Neutrophil (primary cell): ENCODE measurements at regions not wholly inside any gene's neighbourhood (a gene's known extent, or its start where the extent isn't known, plus 50 kb on each side); places are given as distances from the start of the nearest gene placed in this dataset.

Experiments
- H3K27ac ChIP-seq: fragments of 200-600 bp; sonication (generic); 2 replicates; pipeline ENCODE4 v1.5.1; 2016; ENCODE audit warnings: mild to moderate bottlenecking, moderate library complexity
- H3K27me3 ChIP-seq: fragments of 200-600 bp; sonication (generic); 2 replicates; pipeline ENCODE4 v1.6.0; 2016; ENCODE audit warnings: mild to moderate bottlenecking
- H3K36me3 ChIP-seq: fragments of 200-600 bp; sonication (generic); 2 replicates; pipeline ENCODE4 v1.5.1; 2017
- H3K4me1 ChIP-seq, 2 experiments: fragments of 200-600 bp in 1 of 2; sonication (generic) in 1 of 2; 1 replicate in 1 of 2; 2 replicates in 1 of 2; pipeline versions ENCODE4 v1.5.1 to v1.6.1; 2013 to 2016; ENCODE audit warnings: low read depth in 1 of 2, low read length in 1 of 2, mild to moderate bottlenecking in 1 of 2, moderate library complexity in 1 of 2; ENCODE audit not compliant: control insufficient read depth in 1 of 2, insufficient read depth in 1 of 2
- H3K4me3 ChIP-seq, 2 experiments: fragments of 200-600 bp in 1 of 2; sonication (generic) in 1 of 2; 1 replicate in 1 of 2; 2 replicates in 1 of 2; pipeline ENCODE4 v1.5.1; 2013 to 2016; ENCODE audit warnings: low read depth in 1 of 2, low read length in 1 of 2, mild to moderate bottlenecking in 1 of 2, moderate library complexity in 1 of 2
- H3K9me3 ChIP-seq: fragments of 200-600 bp; sonication (generic); 2 replicates; pipeline ENCODE4 v1.5.1; 2016
- CTCF ChIP-seq: fragments of 200-600 bp; sonication (generic); IDR thresholded peaks from 2 replicates; pipeline ENCODE4 v1.5.1; 2016; ENCODE audit warnings: antibody characterized with exemption

- no peak for TF ChIP-seq CTCF
- Histone ChIP-seq H3K4me3 (no peak overlapping the region), H3K9me3 (no peaks in the 10 kb centered on the region), H3K27ac (no peak overlapping the region), H3K36me3 (no peaks in the 10 kb centered on the region), H3K4me1 (no peaks in the 10 kb centered on the region), H3K27me3 (no peaks in the 10 kb centered on the region)
Observed at GRCh38 chr18:42268798-42269197, 313.8 kb downstream of the PIK3C3 start.

DNA sequence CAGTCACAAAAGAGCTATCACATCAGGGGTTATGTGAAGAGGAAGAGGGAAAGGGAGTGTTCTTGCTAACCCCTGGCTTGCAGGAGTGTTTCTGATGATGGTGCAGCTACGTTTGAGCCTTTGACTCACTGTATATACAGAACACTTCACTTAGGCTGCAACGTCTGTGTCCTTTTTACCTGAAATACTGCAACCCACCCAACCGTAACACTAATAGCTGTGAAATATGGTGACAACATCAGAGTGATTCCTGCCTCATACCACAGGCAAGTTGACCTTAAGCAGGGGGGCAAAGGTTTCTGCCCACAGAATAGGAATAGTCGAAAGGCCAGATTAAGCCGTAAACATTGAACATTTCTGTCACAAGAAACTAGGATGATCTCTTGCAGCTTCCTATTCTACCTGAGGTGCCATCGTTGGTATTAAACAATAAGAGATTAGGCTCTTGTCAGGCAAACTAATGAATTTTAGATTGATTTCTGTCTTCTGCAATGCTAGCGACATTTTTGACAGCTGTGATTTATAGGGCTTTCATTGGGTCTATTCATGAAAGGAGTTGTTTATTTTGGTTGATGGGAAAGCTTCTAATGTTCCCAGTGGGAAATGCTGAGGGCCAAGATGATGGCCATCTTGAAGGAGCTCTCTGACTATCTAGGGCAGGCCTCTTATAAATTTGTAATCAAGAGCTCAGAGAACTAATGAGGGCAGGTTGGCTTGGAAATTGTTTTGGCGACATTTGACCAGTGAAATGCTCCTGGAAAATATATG is 316.8 kb downstream of the PIK3C3 start:
- Histone ChIP-seq H3K4me3 (no peak overlapping the region), H3K9me3 (no peaks in the 10 kb centered on the region), H3K36me3 (no peaks in the 10 kb centered on the region), H3K27me3 (no peaks in the 10 kb centered on the region), H3K27ac (no peak overlapping the region), H3K4me1 (no peaks in the 10 kb centered on the region)
- TF ChIP-seq CTCF = no peak

DNA sequence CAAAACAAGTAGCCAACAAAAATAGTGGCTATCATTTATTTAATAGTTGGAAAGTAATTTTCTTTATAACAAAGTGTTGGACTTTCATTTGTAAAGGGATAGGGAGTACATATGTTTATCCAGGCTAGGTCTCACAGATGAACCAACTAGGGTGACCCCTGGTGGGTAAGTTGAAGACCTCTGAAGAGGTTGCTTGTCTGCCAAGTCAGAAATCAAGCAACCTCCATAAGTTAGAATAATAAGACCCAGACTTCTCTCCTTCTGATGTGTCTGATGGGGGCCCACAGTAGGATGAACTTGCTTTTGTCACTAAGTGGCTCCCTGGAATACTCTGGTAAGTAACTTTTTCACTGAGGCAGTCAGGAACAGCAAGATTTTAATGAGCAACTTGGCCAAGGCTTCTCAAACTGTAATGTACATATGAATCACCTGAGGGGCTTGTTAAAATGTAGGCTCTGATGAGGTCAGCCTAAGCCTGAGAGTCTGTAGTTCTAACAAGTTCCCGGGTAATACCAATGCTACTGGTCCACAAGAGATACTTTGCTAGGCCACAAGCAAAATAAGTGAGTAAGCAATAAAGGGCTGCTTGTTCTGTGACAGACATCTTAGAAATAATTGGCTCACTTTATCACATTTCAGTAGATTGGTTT is 319.6 kb downstream of the PIK3C3 start:
- no peaks in the 10 kb centered on the region for H3K4me1 ChIP-seq
- H3K9me3 ChIP-seq = no peaks in the 10 kb centered on the region
- H3K27me3 ChIP-seq = no peaks in the 10 kb centered on the region
- H3K27ac ChIP-seq = no peak overlapping the region
- H3K36me3 ChIP-seq = no peaks in the 10 kb centered on the region
- H3K4me3 ChIP-seq = no peak overlapping the region
- TF ChIP-seq CTCF = no peak

DNA sequence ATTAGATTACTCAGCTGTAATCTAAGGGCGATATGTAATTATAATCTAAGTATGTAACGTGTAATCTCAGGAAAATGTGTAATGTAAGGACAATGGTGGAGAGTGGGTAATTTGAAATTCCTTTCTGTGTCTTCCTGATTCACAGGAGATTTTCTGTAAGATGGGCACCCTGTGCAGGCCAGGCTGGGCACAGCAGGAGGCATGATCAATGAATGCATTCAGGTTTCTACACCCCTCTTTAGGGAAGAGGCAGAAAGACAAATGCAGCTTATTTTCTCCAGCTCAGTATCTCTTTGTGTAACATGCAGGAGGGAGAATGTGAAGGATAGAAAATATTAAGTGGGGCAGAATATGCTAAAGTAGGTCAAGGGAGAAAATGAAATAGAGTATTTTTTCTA is 320.1 kb downstream of the PIK3C3 start:
- Histone ChIP-seq H3K4me1 (no peaks in the 10 kb centered on the region), H3K36me3 (no peaks in the 10 kb centered on the region), H3K4me3 (no peak overlapping the region), H3K27me3 (no peaks in the 10 kb centered on the region), H3K27ac (no peak overlapping the region), H3K9me3 (no peaks in the 10 kb centered on the region)
- TF ChIP-seq CTCF = no peak

GRCh38 chr18:42275949-42276730 is 321.1 kb downstream of the PIK3C3 start:
- Histone ChIP-seq H3K27me3 (no peaks in the 10 kb centered on the region), H3K36me3 (no peaks in the 10 kb centered on the region), H3K4me3 (no peak overlapping the region), H3K4me1 (no peaks in the 10 kb centered on the region), H3K9me3 (no peaks in the 10 kb centered on the region), H3K27ac (no peak overlapping the region)
- no peak for TF ChIP-seq CTCF
